Mucosa of descending colon (tissue), 3 donors: ENCODE measurements at regions not wholly inside any gene's neighbourhood (a gene's known extent, or its start where the extent isn't known, plus 50 kb on each side); places are given as distances from the start of the nearest gene placed in this dataset.

ENCODE experiments used
- ATAC-seq: fragments of 200-7000 bp; cut with Tn5 transposase; one replicate; pipeline ENCODE4 v1.9.1; 2020; ENCODE audit warnings: mild to moderate bottlenecking, moderate library complexity
- DNase-seq, 3 donors: peaks; one replicate each; pipeline ENCODE4 v3.0.0-alpha.2; 2020
- H3K36me3 ChIP-seq: fragments of 200-600 bp; one replicate; pipeline ENCODE4 v1.8.0; 2021; ENCODE audit warnings: low read depth, mild to moderate bottlenecking
- H3K4me1 ChIP-seq: fragments of 200-600 bp; one replicate; pipeline ENCODE4 v1.8.0; 2021; ENCODE audit warnings: low read depth, mild to moderate bottlenecking
- H3K4me3 ChIP-seq: fragments of 200-600 bp; one replicate; pipeline ENCODE4 v1.8.0; 2021; ENCODE audit warnings: mild to moderate bottlenecking
- H3K9me3 ChIP-seq: fragments of 200-600 bp; one replicate; pipeline ENCODE4 v1.8.0; 2021; ENCODE audit warnings: mild to moderate bottlenecking
- CTCF ChIP-seq: fragments of 200-600 bp; IDR thresholded peaks from one replicate; pipeline ENCODE4 v1.8.0; 2022; ENCODE audit warnings: antibody characterized with exemption, mild to moderate bottlenecking
- intact Hi-C, 2 donors: fragments of 100-400 bp; cut with DNase I in 1 of 2; cut with micrococcal nuclease in 1 of 2; formaldehyde crosslinking; loops; one replicate each; pipeline versions ENCODE4 v1.11.0 to v1.11.1; 2022; cut with DNase I, micrococcal nuclease
- donor health status: DM: no; HTN: no; CAD: no; lungs with moderate emphysema.
- donor health status: DM: no; HTN: no; CAD: no.
- donor health status: DM: no; HTN: yes; CAD: no.

DNA sequence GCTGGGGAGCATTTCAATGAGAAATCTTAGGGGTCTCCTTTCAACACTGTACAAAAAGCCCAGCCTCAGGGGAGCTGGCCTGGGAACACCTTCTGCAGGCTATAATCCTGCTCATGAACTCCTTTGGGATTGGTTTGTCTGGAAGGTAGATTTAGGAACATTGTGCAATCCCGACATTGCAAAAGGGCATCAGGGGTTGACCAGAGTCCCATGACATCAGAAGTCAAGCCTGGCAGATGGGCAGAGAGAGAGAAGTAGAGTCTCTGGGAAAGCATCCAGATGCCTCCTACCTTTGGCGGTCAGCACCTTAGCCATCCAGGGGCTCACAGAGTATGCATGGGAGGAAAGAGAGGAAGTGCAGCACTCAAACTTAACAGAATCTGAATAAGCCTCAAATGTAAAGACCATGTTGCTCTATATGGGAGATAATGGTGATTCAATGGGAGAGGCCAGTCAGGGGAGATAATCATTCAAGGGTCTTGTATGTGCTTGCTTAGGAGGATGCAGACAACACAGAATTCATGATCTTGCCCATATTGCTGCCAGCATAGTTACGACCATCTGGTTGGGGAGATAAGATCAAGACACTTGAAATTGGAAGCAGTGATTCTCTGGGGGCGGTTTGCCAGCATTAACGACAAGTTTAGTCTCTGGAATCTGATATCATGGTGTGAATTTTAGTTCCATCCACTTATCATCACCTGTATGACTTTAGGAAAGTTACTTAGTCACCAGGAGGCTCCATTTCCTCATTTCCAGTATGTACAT, 58.3 kb upstream of the UPP2 start:
- intact Hi-C loops, result no loop called here
- ATAC-seq, result no peak
- DNase-seq, result no peak

GRCh38 chr2:158042666-158043065, 59.0 kb upstream of the UPP2 start:
- H3K36me3 ChIP-seq, result no peaks in the 10 kb centered on the region
- no peaks in the 10 kb centered on the region for H3K9me3 ChIP-seq
- no peak for DNase-seq
- H3K4me1 ChIP-seq, result no peaks in the 10 kb centered on the region
- no peak for ATAC-seq
- intact Hi-C loops, result no loop called here
- TF ChIP-seq CTCF, result no peak
- H3K4me3 ChIP-seq, result no peak overlapping the region

More for the DNA sequence above, 58.3 kb upstream of the UPP2 start:
- H3K4me3 ChIP-seq, result no peak overlapping the region
- TF ChIP-seq CTCF, result no peak
- H3K9me3 ChIP-seq, result no peaks in the 10 kb centered on the region
- H3K4me1 ChIP-seq, result no peaks in the 10 kb centered on the region
- no peaks in the 10 kb centered on the region for H3K36me3 ChIP-seq

DNA sequence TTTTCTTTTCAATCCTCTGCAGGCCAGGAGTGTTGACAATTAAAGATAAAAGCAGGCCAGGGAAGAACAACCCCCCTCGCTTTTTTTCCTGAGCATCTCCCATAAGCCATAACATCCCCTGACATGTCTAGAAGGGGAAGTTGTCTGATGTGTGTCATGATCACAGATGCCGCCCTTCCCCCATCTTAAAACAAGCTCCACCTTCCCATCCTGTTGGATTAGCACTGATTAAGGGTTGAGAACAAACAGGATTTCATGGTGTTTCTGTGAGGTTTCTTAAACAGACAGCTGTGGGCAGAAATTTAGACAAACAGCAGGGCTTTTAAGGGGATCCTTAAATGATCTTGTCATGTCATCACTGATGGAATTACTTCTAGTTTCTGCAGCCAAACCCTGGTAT, 59.4 kb upstream of the UPP2 start:
- TF ChIP-seq CTCF, result no peak
- Histone ChIP-seq H3K4me1 (no peaks in the 10 kb centered on the region), H3K36me3 (no peaks in the 10 kb centered on the region), H3K9me3 (no peaks in the 10 kb centered on the region), H3K4me3 (no peak overlapping the region)
- DNase-seq (no peak), ATAC-seq (no peak)
- intact Hi-C loops, result no loop called here

DNA sequence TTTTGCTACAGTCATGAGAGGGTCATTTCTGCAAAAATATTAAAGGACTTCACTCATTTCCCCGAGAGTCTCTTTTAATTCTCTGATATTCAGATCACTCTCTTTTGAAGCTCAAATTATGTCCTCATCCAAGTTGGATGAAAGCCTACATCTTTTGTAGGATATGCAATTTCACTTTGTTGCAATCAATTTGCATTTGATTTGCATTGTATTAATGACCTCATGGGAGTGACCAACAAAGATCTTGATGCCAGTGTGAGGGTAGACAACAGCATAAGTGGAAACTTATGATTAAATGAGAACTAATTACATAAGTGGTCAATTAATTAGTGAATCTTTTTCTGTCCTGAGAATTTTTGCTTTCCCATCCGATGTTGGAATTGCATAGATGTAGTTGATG, 60.3 kb upstream of the UPP2 start:
- DNase-seq, result no peak
- TF ChIP-seq CTCF, result no peak
- Histone ChIP-seq H3K9me3 (no peaks in the 10 kb centered on the region), H3K4me1 (no peaks in the 10 kb centered on the region), H3K4me3 (no peak overlapping the region), H3K36me3 (no peaks in the 10 kb centered on the region)
- no peak for ATAC-seq
- intact Hi-C loops, result no loop called here

DNA sequence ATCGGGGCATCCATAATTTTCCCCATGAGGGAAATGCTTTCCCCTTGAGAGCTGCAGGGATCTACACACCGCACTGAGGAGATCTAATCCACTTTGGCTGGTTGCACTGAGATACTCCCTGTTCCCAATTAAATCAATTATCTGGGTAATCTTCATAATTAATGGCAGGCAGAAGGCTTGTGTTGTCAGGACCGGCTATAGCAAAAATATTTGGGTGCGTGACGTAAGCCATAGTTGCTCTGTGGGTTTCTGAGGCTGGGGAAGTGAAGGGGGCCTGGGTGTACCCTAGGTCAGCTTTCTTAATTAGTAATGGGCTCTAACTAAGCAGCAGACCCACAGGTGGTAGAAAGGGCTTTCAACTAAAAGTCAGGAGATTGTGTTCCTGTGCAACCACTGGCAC, 62.8 kb upstream of the UPP2 start:
- Histone ChIP-seq H3K36me3 (no peaks in the 10 kb centered on the region), H3K9me3 (no peaks in the 10 kb centered on the region), H3K4me1 (no peaks in the 10 kb centered on the region), H3K4me3 (no peak overlapping the region)
- no peak for TF ChIP-seq CTCF
- no peak for ATAC-seq
- no peak for DNase-seq
- intact Hi-C loops, result no loop called here
